ENCODE measurements at regions not wholly inside any gene's neighbourhood (a gene's known extent, or its start where the extent isn't known, plus 50 kb on each side); places are given as distances from the start of the nearest gene placed in this dataset.
"Not testable (repeated sequence)": the region's sequence is repeated elsewhere in the genome, so short reads cannot be mapped to it uniquely, and the experiment has no call there.

DNA sequence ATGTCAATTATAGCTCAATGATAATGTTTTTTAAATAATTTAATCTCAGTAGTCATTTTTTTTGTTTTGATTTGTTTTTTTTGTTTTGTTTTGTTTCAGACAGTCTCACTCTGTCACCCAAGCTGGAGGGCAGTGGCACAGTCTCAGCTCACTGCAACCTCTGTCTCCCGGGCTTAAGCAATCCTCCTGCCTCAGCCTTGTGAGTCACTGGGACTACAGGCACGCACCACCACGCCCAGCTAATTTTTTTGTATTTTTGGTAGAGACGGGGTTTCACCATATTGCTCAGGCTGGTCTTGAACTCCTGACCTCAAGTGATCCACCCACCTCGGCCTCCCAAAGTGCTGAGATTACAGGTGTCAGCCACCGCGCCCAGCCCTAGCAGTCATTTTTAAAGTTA, 60.6 kb upstream of the RTL6 start:
- H3K9me3 Mint-ChIP-seq, H3K4me3 Mint-ChIP-seq, DNase-seq: not testable (repeated sequence)

DNA sequence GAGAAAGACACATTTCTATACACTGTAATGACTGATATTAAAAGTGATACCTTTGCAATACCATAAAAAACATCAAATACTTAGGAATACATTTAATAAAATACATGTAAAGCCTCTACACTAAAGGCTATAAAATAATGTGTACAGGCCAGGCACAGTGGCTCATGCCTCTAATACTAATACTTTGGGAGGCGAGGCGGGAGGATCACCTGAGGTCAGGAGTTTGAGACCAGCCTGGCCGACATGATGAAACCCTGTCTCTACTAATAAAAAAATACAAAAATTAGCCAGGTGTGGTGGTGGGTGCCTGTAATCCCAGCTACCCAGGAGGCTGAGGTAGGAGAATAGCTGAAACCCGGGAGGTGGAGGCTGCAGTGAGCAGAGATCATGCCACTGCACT, 59.8 kb upstream of the RTL6 start:
- not testable (repeated sequence) for DNase-seq, H3K9me3 Mint-ChIP-seq

More for the DNA sequence above, 60.6 kb upstream of the RTL6 start:
- not testable (repeated sequence) for ATAC-seq (ENCODE audit: low read depth in 2 of 2); H3K4me3 ChIP-seq (ENCODE audit: low read depth, low read length); H3K27ac Mint-ChIP-seq; H3K9me3 ChIP-seq (ENCODE audit: control insufficient read depth in 2 of 2, low read length in 2 of 2); H3K36me3 Mint-ChIP-seq; H3K36me3 ChIP-seq (ENCODE audit: control insufficient read depth, insufficient read depth, low read length); H3K27ac ChIP-seq (ENCODE audit: insufficient read depth, low read length, poor library complexity, severe bottlenecking); H3K27me3 ChIP-seq (ENCODE audit: control insufficient read depth, insufficient read depth, low read length); H3K4me1 Mint-ChIP-seq; H3K4me1 ChIP-seq (ENCODE audit: control insufficient read depth, insufficient read depth, low read length, poor library complexity, severe bottlenecking)
- H3K27me3 Mint-ChIP-seq = peaks cover 16% of the 10 kb centered on the region

DNA sequence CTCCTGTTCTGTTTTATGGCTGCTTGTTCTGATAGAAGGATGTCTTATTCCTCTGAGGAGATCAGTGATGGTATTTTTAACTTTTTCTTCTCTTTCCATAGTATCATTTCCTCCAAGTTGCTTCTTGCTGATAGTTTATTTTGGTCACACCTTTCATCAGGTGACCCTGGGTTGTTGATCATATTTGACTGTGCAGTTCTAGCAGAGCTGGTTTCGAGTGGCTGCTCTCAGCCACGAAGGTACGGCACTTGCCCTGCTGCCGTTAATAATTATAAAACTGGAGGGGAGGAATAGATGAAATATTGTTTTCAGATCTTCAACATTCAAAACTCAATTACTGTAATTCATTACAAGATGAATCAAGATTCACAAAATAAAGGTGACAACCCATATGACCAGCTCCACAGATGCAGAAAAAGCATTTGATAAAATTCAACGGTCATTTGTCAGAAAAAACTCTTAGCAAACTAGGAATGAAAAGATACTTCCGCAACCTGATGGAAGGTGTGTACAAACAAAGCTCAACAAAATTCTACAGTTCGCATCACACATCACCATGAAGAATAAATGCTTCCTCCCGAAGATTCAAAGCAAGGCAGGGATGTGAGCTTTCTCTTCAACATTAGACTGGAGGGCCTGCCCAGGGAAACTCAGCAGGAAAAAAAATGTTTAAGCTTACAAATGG, 59.2 kb upstream of the RTL6 start:
- Histone ChIP-seq H3K27ac (ENCODE audit: insufficient read depth, low read length, poor library complexity, severe bottlenecking) (no peak overlapping the region), H3K9me3 (ENCODE audit: control insufficient read depth in 2 of 2, low read length in 2 of 2) (no peaks in the 10 kb centered on the region), H3K4me1 (ENCODE audit: control insufficient read depth, insufficient read depth, low read length, poor library complexity, severe bottlenecking) (no peaks in the 10 kb centered on the region), H3K27me3 (ENCODE audit: control insufficient read depth, insufficient read depth, low read length) (peaks cover 7% of the 10 kb centered on the region), H3K36me3 (ENCODE audit: control insufficient read depth, insufficient read depth, low read length) (no peaks in the 10 kb centered on the region), H3K4me3 (ENCODE audit: low read depth, low read length) (no peak overlapping the region)
- no peak overlapping the region for H3K4me3 Mint-ChIP-seq
- H3K4me1 Mint-ChIP-seq = no peaks in the 10 kb centered on the region
- no peak for ATAC-seq (ENCODE audit: low read depth in 2 of 2)
- DNase-seq = no peak
- H3K9me3 Mint-ChIP-seq = peaks cover 0 to 3% (median 2%) of the 10 kb centered on the region in 7 donors
- no peak overlapping the region for H3K27ac Mint-ChIP-seq
- no peaks in the 10 kb centered on the region for H3K36me3 Mint-ChIP-seq
- H3K27me3 Mint-ChIP-seq = peaks cover 14% of the 10 kb centered on the region

More for the DNA sequence above, 59.8 kb upstream of the RTL6 start:
- H3K4me3 Mint-ChIP-seq; H3K27ac ChIP-seq (ENCODE audit: insufficient read depth, low read length, poor library complexity, severe bottlenecking); H3K4me3 ChIP-seq (ENCODE audit: low read depth, low read length); ATAC-seq (ENCODE audit: low read depth in 2 of 2); H3K4me1 Mint-ChIP-seq; H3K27ac Mint-ChIP-seq; H3K36me3 ChIP-seq (ENCODE audit: control insufficient read depth, insufficient read depth, low read length); H3K9me3 ChIP-seq (ENCODE audit: control insufficient read depth in 2 of 2, low read length in 2 of 2); H3K27me3 ChIP-seq (ENCODE audit: control insufficient read depth, insufficient read depth, low read length); H3K4me1 ChIP-seq (ENCODE audit: control insufficient read depth, insufficient read depth, low read length, poor library complexity, severe bottlenecking); H3K36me3 Mint-ChIP-seq: not testable (repeated sequence)
- H3K27me3 Mint-ChIP-seq = peaks cover 16% of the 10 kb centered on the region

DNA sequence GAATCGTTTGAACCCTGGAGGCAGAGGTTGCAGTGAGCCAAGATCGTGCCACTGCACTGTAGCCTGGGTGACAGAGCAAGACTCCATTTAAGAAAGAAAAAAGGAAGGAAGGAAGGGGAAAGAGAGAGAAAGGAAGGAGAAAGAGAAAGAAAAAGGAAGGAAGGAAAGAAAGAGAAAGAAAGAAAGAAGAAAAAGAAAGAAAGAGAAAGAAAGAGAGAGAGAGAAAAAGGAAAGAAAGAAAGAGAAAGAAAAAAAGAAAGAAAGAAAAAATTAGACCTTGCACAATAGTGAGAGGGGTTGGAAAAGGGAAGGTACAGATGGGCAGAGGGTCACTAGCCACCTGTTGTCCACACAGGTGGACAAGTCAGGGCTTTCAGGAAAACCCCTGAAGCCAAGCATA, 57.6 kb upstream of the RTL6 start:
- Histone ChIP-seq H3K4me1 (ENCODE audit: control insufficient read depth, insufficient read depth, low read length, poor library complexity, severe bottlenecking) (no peaks in the 10 kb centered on the region), H3K4me3 (ENCODE audit: low read depth, low read length) (no peak overlapping the region), H3K27ac (ENCODE audit: insufficient read depth, low read length, poor library complexity, severe bottlenecking) (no peak overlapping the region), H3K9me3 (ENCODE audit: control insufficient read depth in 2 of 2, low read length in 2 of 2) (no peaks in the 10 kb centered on the region), H3K27me3 (ENCODE audit: control insufficient read depth, insufficient read depth, low read length) (peaks cover 5% of the 10 kb centered on the region), H3K36me3 (ENCODE audit: control insufficient read depth, insufficient read depth, low read length) (no peaks in the 10 kb centered on the region)
- Mint-ChIP-seq H3K27ac (no peak overlapping the region), H3K9me3 (peaks cover 0 to 3% (median 0%) of the 10 kb centered on the region in 7 donors), H3K4me1 (peaks cover 0 to 4% (median 0%) of the 10 kb centered on the region in 4 donors), H3K4me3 (no peak overlapping the region), H3K27me3 (peaks cover 8% of the 10 kb centered on the region), H3K36me3 (no peaks in the 10 kb centered on the region)
- DNase-seq (no peak), ATAC-seq (ENCODE audit: low read depth in 2 of 2) (no peak)

DNA sequence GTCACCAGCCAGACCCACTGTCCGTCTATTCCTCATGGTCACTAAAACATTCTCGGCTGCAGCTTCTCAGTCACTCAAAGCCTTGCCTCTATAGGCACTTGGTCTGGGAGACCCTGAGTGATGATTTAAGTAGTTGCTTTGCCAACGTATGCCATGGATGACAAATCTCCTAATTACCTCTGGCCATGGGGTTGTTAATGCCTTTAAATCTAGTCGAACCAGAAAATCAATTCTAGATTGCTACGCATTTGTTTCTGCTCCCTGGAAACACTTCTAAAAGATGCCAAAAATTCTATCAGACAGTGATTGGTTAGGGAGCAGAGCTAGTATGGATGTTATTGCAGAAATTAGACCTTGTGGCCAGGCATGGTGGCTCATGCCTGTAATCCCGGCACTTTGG, 57.0 kb upstream of the RTL6 start:
- H3K27me3 ChIP-seq (ENCODE audit: control insufficient read depth, insufficient read depth, low read length) = peaks cover 2% of the 10 kb centered on the region
- no peak overlapping the region for H3K4me3 ChIP-seq (ENCODE audit: low read depth, low read length)
- H3K27ac ChIP-seq (ENCODE audit: insufficient read depth, low read length, poor library complexity, severe bottlenecking) = no peak overlapping the region
- Mint-ChIP-seq H3K27ac (no peak overlapping the region), H3K9me3 (peaks cover 0 to 3% (median 0%) of the 10 kb centered on the region in 7 donors), H3K27me3 (peaks cover 4% of the 10 kb centered on the region), H3K4me1 (peaks cover 0 to 4% (median 0%) of the 10 kb centered on the region in 4 donors), H3K4me3 (no peak overlapping the region), H3K36me3 (no peaks in the 10 kb centered on the region)
- ATAC-seq (ENCODE audit: low read depth in 2 of 2) (no peak), DNase-seq (no peak)
- no peaks in the 10 kb centered on the region for H3K36me3 ChIP-seq (ENCODE audit: control insufficient read depth, insufficient read depth, low read length)
- H3K9me3 ChIP-seq (ENCODE audit: control insufficient read depth in 2 of 2, low read length in 2 of 2) = no peaks in the 10 kb centered on the region
- no peaks in the 10 kb centered on the region for H3K4me1 ChIP-seq (ENCODE audit: control insufficient read depth, insufficient read depth, low read length, poor library complexity, severe bottlenecking)

DNA sequence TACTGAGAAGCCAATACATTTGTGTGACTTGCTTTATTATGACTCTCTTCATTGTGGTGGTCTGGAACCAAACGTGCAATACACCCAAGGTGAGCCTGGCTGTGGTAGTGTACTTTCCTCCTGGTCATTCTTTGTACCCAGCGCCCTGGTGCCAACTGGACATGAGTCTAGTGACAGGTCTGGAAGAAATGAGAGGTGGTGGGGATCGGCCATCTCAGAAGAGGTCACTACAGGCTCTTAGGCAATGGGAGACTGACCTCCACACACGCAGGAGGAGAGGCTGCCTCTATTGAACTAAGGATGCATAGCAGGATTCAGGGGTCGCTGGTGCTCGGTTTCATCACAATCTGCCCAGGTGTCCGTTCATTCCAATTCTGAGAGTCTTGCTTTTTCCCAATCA, 56.4 kb upstream of the RTL6 start:
- H3K27ac Mint-ChIP-seq = no peak overlapping the region

DNA sequence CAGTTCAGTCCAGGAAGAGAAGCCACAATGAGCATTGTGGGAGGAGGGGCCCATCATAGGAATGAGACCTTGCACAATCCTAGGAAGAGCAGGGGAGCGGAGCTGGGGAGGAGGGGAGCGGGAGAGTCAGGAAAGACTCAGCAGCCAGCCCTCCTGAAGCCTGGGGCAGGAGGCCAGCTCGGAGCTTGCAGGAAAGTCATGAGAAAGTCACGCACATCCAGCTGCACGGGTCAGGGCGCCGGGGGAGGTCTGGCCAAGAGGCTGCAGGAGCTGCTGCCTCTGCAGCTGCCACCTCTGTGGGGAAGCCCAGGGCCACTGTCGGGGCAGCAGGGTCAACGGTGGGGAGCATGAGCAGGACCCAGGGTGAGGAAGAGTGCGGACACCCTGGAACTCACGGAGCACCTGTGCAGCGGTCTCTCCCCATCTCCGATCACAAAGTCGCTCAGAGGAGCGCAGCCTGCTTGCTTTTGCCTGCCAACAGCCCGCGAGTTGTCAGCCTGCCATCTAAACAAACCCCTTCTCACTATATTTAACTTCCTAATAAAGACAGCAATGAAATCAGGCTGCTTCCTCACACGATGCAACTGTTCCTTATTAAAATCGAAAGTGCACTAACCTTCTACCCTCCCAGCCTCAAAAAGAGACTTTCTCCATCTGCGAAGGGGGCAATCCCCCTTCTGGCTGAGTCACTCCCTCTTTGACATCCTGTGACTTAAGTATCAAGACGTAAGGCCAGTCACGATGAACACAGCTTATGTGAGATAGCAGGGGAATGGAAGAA, 52.9 kb upstream of the RTL6 start:
- no peaks in the 10 kb centered on the region for H3K27me3 ChIP-seq (ENCODE audit: control insufficient read depth, insufficient read depth, low read length)
- peaks cover 0 to 4% (median 0%) of the 10 kb centered on the region in 4 donors for H3K4me1 Mint-ChIP-seq

More for the DNA sequence above, 56.4 kb upstream of the RTL6 start:
- DNase-seq (no peak), ATAC-seq (ENCODE audit: low read depth in 2 of 2) (no peak)
- Mint-ChIP-seq H3K9me3 (peaks cover 0 to 2% (median 0%) of the 10 kb centered on the region in 7 donors), H3K4me3 (no peak overlapping the region), H3K36me3 (no peaks in the 10 kb centered on the region), H3K27me3 (peaks cover 4% of the 10 kb centered on the region), H3K4me1 (peaks cover 0 to 4% (median 0%) of the 10 kb centered on the region in 4 donors)
- no peak overlapping the region for H3K4me3 ChIP-seq (ENCODE audit: low read depth, low read length)
- no peaks in the 10 kb centered on the region for H3K36me3 ChIP-seq (ENCODE audit: control insufficient read depth, insufficient read depth, low read length)
- no peaks in the 10 kb centered on the region for H3K9me3 ChIP-seq (ENCODE audit: control insufficient read depth in 2 of 2, low read length in 2 of 2)
- H3K4me1 ChIP-seq (ENCODE audit: control insufficient read depth, insufficient read depth, low read length, poor library complexity, severe bottlenecking) = no peaks in the 10 kb centered on the region
- H3K27me3 ChIP-seq (ENCODE audit: control insufficient read depth, insufficient read depth, low read length) = no peaks in the 10 kb centered on the region
- H3K27ac ChIP-seq (ENCODE audit: insufficient read depth, low read length, poor library complexity, severe bottlenecking) = no peak overlapping the region

More for the DNA sequence above, 52.9 kb upstream of the RTL6 start:
- H3K4me3 ChIP-seq (ENCODE audit: low read depth, low read length) = peak overlapping the region; percentile 41
- H3K27ac ChIP-seq (ENCODE audit: insufficient read depth, low read length, poor library complexity, severe bottlenecking) = no peak overlapping the region
- DNase-seq = peak in 1 of 3 donors; percentile 32
- H3K4me1 ChIP-seq (ENCODE audit: control insufficient read depth, insufficient read depth, low read length, poor library complexity, severe bottlenecking) = no peaks in the 10 kb centered on the region
- Mint-ChIP-seq H3K27ac (peak overlapping the region in 1 of 3 donors; percentile 77), H3K4me3 (peak overlapping the region in 1 of 4 donors; percentile 49), H3K36me3 (no peaks in the 10 kb centered on the region), H3K9me3 (peaks cover 0 to 2% (median 0%) of the 10 kb centered on the region in 7 donors), H3K27me3 (peaks cover 9% of the 10 kb centered on the region)
- peak in 1 of 2 donors; percentile 50 for ATAC-seq (ENCODE audit: low read depth in 2 of 2)
- H3K36me3 ChIP-seq (ENCODE audit: control insufficient read depth, insufficient read depth, low read length) = no peaks in the 10 kb centered on the region
- H3K9me3 ChIP-seq (ENCODE audit: control insufficient read depth in 2 of 2, low read length in 2 of 2) = no peaks in the 10 kb centered on the region

All from CD4-positive, CD25-positive, alpha-beta regulatory T cell (primary cell).